BE2C (cell line): ENCODE measurements at regions not wholly inside any gene's neighbourhood (a gene's known extent, or its start where the extent isn't known, plus 50 kb on each side); places are given as distances from the start of the nearest gene placed in this dataset.

Experiments
- DNase-seq: peaks from one replicate; pipeline ENCODE4 v3.0.0-alpha.2; 2020
- H3K27me3 ChIP-seq: fragments of 250-450 bp; sonication (Bioruptor Pico); 2 replicates; pipeline ENCODE4 v1.5.1; 2020; ENCODE audit warnings: mild to moderate bottlenecking
- H3K36me3 ChIP-seq: fragments of 250-450 bp; sonication (Bioruptor Pico); 2 replicates; pipeline ENCODE4 v1.5.1; 2020; ENCODE audit warnings: mild to moderate bottlenecking
- H3K4me1 ChIP-seq: fragments of 250-450 bp; sonication (Bioruptor Pico); 2 replicates; pipeline ENCODE4 v1.5.1; 2020
- H3K4me3 ChIP-seq: 2 replicates; pipeline ENCODE4 v1.5.1; 2011; ENCODE audit warnings: low read depth, low read length
- H3K9me3 ChIP-seq: fragments of 250-450 bp; sonication (Bioruptor Pico); 2 replicates; pipeline ENCODE4 v1.5.1; 2020
- TF ChIP-seq, protein P1 (sequence below): IDR thresholded peaks from 2 replicates; pipeline ENCODE4 v1.5.1; 2012; ENCODE audit warnings: mild to moderate bottlenecking, low read depth, low read length

- H3K36me3 ChIP-seq = no peaks in the 10 kb centered on the region
- TF ChIP-seq, protein P1, sequence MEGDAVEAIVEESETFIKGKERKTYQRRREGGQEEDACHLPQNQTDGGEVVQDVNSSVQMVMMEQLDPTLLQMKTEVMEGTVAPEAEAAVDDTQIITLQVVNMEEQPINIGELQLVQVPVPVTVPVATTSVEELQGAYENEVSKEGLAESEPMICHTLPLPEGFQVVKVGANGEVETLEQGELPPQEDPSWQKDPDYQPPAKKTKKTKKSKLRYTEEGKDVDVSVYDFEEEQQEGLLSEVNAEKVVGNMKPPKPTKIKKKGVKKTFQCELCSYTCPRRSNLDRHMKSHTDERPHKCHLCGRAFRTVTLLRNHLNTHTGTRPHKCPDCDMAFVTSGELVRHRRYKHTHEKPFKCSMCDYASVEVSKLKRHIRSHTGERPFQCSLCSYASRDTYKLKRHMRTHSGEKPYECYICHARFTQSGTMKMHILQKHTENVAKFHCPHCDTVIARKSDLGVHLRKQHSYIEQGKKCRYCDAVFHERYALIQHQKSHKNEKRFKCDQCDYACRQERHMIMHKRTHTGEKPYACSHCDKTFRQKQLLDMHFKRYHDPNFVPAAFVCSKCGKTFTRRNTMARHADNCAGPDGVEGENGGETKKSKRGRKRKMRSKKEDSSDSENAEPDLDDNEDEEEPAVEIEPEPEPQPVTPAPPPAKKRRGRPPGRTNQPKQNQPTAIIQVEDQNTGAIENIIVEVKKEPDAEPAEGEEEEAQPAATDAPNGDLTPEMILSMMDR = no peak
- no peaks in the 10 kb centered on the region for H3K27me3 ChIP-seq
- no peaks in the 10 kb centered on the region for H3K9me3 ChIP-seq
- H3K4me1 ChIP-seq = no peaks in the 10 kb centered on the region
- H3K4me3 ChIP-seq = no peak overlapping the region
- no peak for DNase-seq
Observed at GRCh38 chr13:72456486-72456885, 270.9 kb downstream of the MZT1 start.

GRCh38 chr13:72453161-72453560 is 274.3 kb downstream of the MZT1 start:
- Histone ChIP-seq H3K9me3 (no peaks in the 10 kb centered on the region), H3K4me1 (no peaks in the 10 kb centered on the region), H3K4me3 (no peak overlapping the region), H3K27me3 (no peaks in the 10 kb centered on the region), H3K36me3 (no peaks in the 10 kb centered on the region)
- TF ChIP-seq, protein P1 = no peak
- no peak for DNase-seq

GRCh38 chr13:72448082-72448481 is 279.3 kb downstream of the MZT1 start:
- H3K36me3 ChIP-seq = no peaks in the 10 kb centered on the region
- H3K27me3 ChIP-seq = no peaks in the 10 kb centered on the region
- H3K4me1 ChIP-seq = no peaks in the 10 kb centered on the region
- TF ChIP-seq, protein P1 = no peak
- no peak overlapping the region for H3K4me3 ChIP-seq
- DNase-seq = no peak
- H3K9me3 ChIP-seq = no peaks in the 10 kb centered on the region

GRCh38 chr13:72444999-72445398 is 282.4 kb downstream of the MZT1 start:
- Histone ChIP-seq H3K4me1 (no peaks in the 10 kb centered on the region), H3K4me3 (no peak overlapping the region), H3K27me3 (no peaks in the 10 kb centered on the region), H3K9me3 (no peaks in the 10 kb centered on the region), H3K36me3 (no peaks in the 10 kb centered on the region)
- DNase-seq = no peak
- TF ChIP-seq, protein P1 = no peak

- H3K36me3 ChIP-seq = no peaks in the 10 kb centered on the region
- TF ChIP-seq, protein P1 = no peak
- no peak overlapping the region for H3K4me3 ChIP-seq
Observed at GRCh38 chr13:72437458-72437857, 290.0 kb downstream of the MZT1 start.

GRCh38 chr13:72435251-72435650 is 292.2 kb downstream of the MZT1 start:
- Histone ChIP-seq H3K27me3 (no peaks in the 10 kb centered on the region), H3K4me1 (no peaks in the 10 kb centered on the region), H3K4me3 (no peak overlapping the region), H3K36me3 (no peaks in the 10 kb centered on the region), H3K9me3 (no peaks in the 10 kb centered on the region)
- TF ChIP-seq, protein P1 = no peak
- DNase-seq = no peak

More at GRCh38 chr13:72437458-72437857, 290.0 kb downstream of the MZT1 start:
- no peak for DNase-seq
- H3K9me3 ChIP-seq = no peaks in the 10 kb centered on the region
- H3K27me3 ChIP-seq = no peaks in the 10 kb centered on the region
- no peaks in the 10 kb centered on the region for H3K4me1 ChIP-seq
